OCI-LY1 (cell line): ENCODE measurements at regions not wholly inside any gene's neighbourhood (a gene's known extent, or its start where the extent isn't known, plus 50 kb on each side); places are given as distances from the start of the nearest gene placed in this dataset.

Experiments used
- H2AFZ ChIP-seq: fragments of 200-600 bp; sonication (generic), shearing (Covaris generic); 2 replicates; pipeline ENCODE4 v1.6.0; 2014; ENCODE audit warnings: antibody characterized with exemption, mild to moderate bottlenecking, low read length
- H3F3A ChIP-seq: fragments of 200-600 bp; sonication (generic), shearing (Covaris generic); 2 replicates; pipeline ENCODE4 v1.6.0; 2014; ENCODE audit warnings: mild to moderate bottlenecking, antibody characterized with exemption, low read length, moderate library complexity; ENCODE audit not compliant: insufficient read depth
- H3K27ac ChIP-seq: fragments of 200-600 bp; sonication (generic); 2 replicates; pipeline ENCODE4 v1.5.1; 2014; ENCODE audit warnings: low read length, mixed run types, mild to moderate bottlenecking, low read depth; ENCODE audit not compliant: poor library complexity, severe bottlenecking
- H3K27me3 ChIP-seq: fragments of 200-600 bp; sonication (generic); 2 replicates; pipeline ENCODE4 v1.6.0; 2014; ENCODE audit warnings: antibody characterized with exemption, mild to moderate bottlenecking, low read length, moderate library complexity; ENCODE audit not compliant: insufficient read depth
- H3K36me3 ChIP-seq: fragments of 200-600 bp; sonication (generic); 2 replicates; pipeline ENCODE4 v1.6.1; 2014; ENCODE audit warnings: mild to moderate bottlenecking, antibody characterized with exemption, low read length, moderate library complexity, mixed read lengths; ENCODE audit not compliant: insufficient read depth
- H3K4me1 ChIP-seq: fragments of 200-600 bp; sonication (generic); 2 replicates; pipeline ENCODE4 v1.5.1; 2014; ENCODE audit warnings: mild to moderate bottlenecking, low read length, moderate library complexity; ENCODE audit not compliant: insufficient read depth, severe bottlenecking
- H3K4me2 ChIP-seq: fragments of 200-600 bp; sonication (generic), shearing (Covaris generic); 2 replicates; pipeline ENCODE4 v1.6.1; 2014; ENCODE audit warnings: low read length
- H3K4me3 ChIP-seq: fragments of 200-600 bp; sonication (generic); 2 replicates; pipeline ENCODE4 v1.5.1; 2014; ENCODE audit warnings: low read length, low read depth, mild to moderate bottlenecking, mixed read lengths; ENCODE audit not compliant: poor library complexity, severe bottlenecking
- H3K79me2 ChIP-seq: fragments of 200-600 bp; shearing (Covaris generic); 2 replicates; pipeline ENCODE4 v1.6.1; 2016; ENCODE audit warnings: mixed run types, low read length, mixed read lengths; ENCODE audit not compliant: insufficient read depth
- H3K9ac ChIP-seq: fragments of 200-600 bp; sonication (generic), shearing (Covaris generic); 2 replicates; pipeline ENCODE4 v1.6.1; 2014; ENCODE audit warnings: mild to moderate bottlenecking, low read length, mixed read lengths
- H3K9me2 ChIP-seq: fragments of 200-600 bp; sonication (generic), shearing (Covaris generic); 2 replicates; pipeline ENCODE4 v1.6.1; 2014; ENCODE audit warnings: low read depth, mild to moderate bottlenecking, low read length, mixed read lengths
- H3K9me3 ChIP-seq: fragments of 200-600 bp; shearing (Covaris generic); 2 replicates; pipeline ENCODE4 v1.6.1; 2014; ENCODE audit warnings: low read length, mixed read lengths
- H4K20me1 ChIP-seq: fragments of 200-600 bp; sonication (generic), shearing (Covaris generic); 2 replicates; pipeline ENCODE4 v1.6.0; 2016; ENCODE audit warnings: mild to moderate bottlenecking, low read length; ENCODE audit not compliant: insufficient read depth
- CTCF ChIP-seq: fragments of 200-600 bp; sonication (generic), shearing (Covaris generic); IDR thresholded peaks from 2 replicates; pipeline ENCODE4 v1.5.1; 2017; ENCODE audit warnings: mild to moderate bottlenecking, antibody characterized with exemption, low read length, moderate library complexity, mixed read lengths
- EZH2 ChIP-seq: fragments of 200-600 bp; sonication (generic), shearing (Covaris generic); IDR thresholded peaks from 2 replicates; pipeline ENCODE4 v1.8.0; 2017; ENCODE audit warnings: borderline replicate concordance, mixed run types, mild to moderate bottlenecking, antibody characterized with exemption, low read length, moderate library complexity, mixed read lengths

GRCh38 chr3:80036176-80036575 is 268.4 kb upstream of the ROBO1 start:
- no peak overlapping the region for H2AFZ ChIP-seq

GRCh38 chr3:80035021-80035420 is 267.2 kb upstream of the ROBO1 start:
- Histone ChIP-seq H3K9me3 (no peaks in the 10 kb centered on the region), H2AFZ (no peak overlapping the region), H3K79me2 (no peaks in the 10 kb centered on the region), H3K27me3 (no peaks in the 10 kb centered on the region), H3K36me3 (no peaks in the 10 kb centered on the region), H3K9ac (no peak overlapping the region), H3F3A (no peaks in the 10 kb centered on the region), H3K27ac (no peak overlapping the region), H4K20me1 (no peaks in the 10 kb centered on the region), H3K4me3 (no peak overlapping the region), H3K9me2 (no peaks in the 10 kb centered on the region), H3K4me1 (no peaks in the 10 kb centered on the region), H3K4me2 (no peak overlapping the region)
- no peak for TF ChIP-seq CTCF
- TF ChIP-seq EZH2, result no peak

More at GRCh38 chr3:80036176-80036575, 268.4 kb upstream of the ROBO1 start:
- H3K27ac ChIP-seq, result no peak overlapping the region
- H3K4me1 ChIP-seq, result no peaks in the 10 kb centered on the region
- no peaks in the 10 kb centered on the region for H3F3A ChIP-seq
- H3K36me3 ChIP-seq, result no peaks in the 10 kb centered on the region
- H3K9me2 ChIP-seq, result no peaks in the 10 kb centered on the region
- H3K4me2 ChIP-seq, result no peak overlapping the region
- no peaks in the 10 kb centered on the region for H4K20me1 ChIP-seq
- TF ChIP-seq CTCF (no peak), EZH2 (no peak)
- no peaks in the 10 kb centered on the region for H3K9me3 ChIP-seq
- no peaks in the 10 kb centered on the region for H3K27me3 ChIP-seq
- no peak overlapping the region for H3K4me3 ChIP-seq
- no peaks in the 10 kb centered on the region for H3K79me2 ChIP-seq
- H3K9ac ChIP-seq, result no peak overlapping the region

- Histone ChIP-seq H3K36me3 (no peaks in the 10 kb centered on the region), H3K9ac (no peak overlapping the region), H3K9me2 (no peaks in the 10 kb centered on the region), H4K20me1 (no peaks in the 10 kb centered on the region), H3K79me2 (no peaks in the 10 kb centered on the region), H3K4me2 (no peak overlapping the region), H3K4me1 (no peaks in the 10 kb centered on the region), H3K9me3 (no peaks in the 10 kb centered on the region), H3K27me3 (no peaks in the 10 kb centered on the region), H3K27ac (no peak overlapping the region), H2AFZ (no peak overlapping the region), H3K4me3 (no peak overlapping the region), H3F3A (no peaks in the 10 kb centered on the region)
- no peak for TF ChIP-seq CTCF
- TF ChIP-seq EZH2, result no peak
Measured at GRCh38 chr3:80023010-80023409, 255.2 kb upstream of the ROBO1 start.
